ENCODE measurements at regions not wholly inside any gene's neighbourhood (a gene's known extent, or its start where the extent isn't known, plus 50 kb on each side); places are given as distances from the start of the nearest gene placed in this dataset.

GRCh38 chr13:63128716-63129115 lies 1713.1 kb upstream of the PCDH20 start:
- Histone ChIP-seq H2BK5ac (ENCODE audit: insufficient read length, low read length) (no peak overlapping the region), H4K20me1 (ENCODE audit: control insufficient read depth, insufficient read depth, insufficient read length) (no peaks in the 10 kb centered on the region), H4K5ac (ENCODE audit: insufficient read length, low read depth, low read length) (no peak overlapping the region), H3K27me3 (ENCODE audit: insufficient read depth, low read length) (no peaks in the 10 kb centered on the region), H3K14ac (ENCODE audit: insufficient read depth, low read length) (no peak overlapping the region), H3K4ac (ENCODE audit: low read depth, low read length) (no peak overlapping the region), H2AK5ac (ENCODE audit: insufficient read length, low read length) (no peak overlapping the region), H2BK15ac (ENCODE audit: low read depth, low read length) (no peak overlapping the region), H3K4me2 (ENCODE audit: insufficient read depth, insufficient read length, low read length) (no peak overlapping the region), H2BK20ac (ENCODE audit: low read depth, low read length, poor library complexity, severe bottlenecking) (no peak overlapping the region), H3K56ac (ENCODE audit: insufficient read length, low read depth, low read length) (no peak overlapping the region), H3K18ac (ENCODE audit: insufficient read length, low read depth, low read length) (no peak overlapping the region), H2BK120ac (ENCODE audit: low read depth, low read length, poor library complexity, severe bottlenecking) (no peak overlapping the region), H3T11ph (ENCODE audit: low read length) (no peak overlapping the region), H3K23ac (ENCODE audit: insufficient read length, low read depth, low read length) (no peak overlapping the region), H3K79me2 (ENCODE audit: insufficient read depth, low read length) (no peaks in the 10 kb centered on the region), H3K27ac (ENCODE audit: insufficient read length, low read depth, low read length) (no peak overlapping the region), H2AFZ (ENCODE audit: low read length) (no peak overlapping the region), H4K91ac (ENCODE audit: insufficient read length, low read depth, low read length) (no peak overlapping the region), H3K4me1 (ENCODE audit: insufficient read depth, low read length) (peaks cover 2% of the 10 kb centered on the region; the same call in 1 of the 2 replicates), H3K79me1 (ENCODE audit: insufficient read depth, low read depth, low read length, poor library complexity, severe bottlenecking) (no peaks in the 10 kb centered on the region), H4K8ac (replicated peaks; ENCODE audit: insufficient read length, low read depth, low read length) (no peak overlapping the region), H3K9ac (ENCODE audit: extremely low read depth, insufficient read length, low read length) (no peak overlapping the region), H3K9me3 (ENCODE audit: control insufficient read depth, low read depth, low read length) (no peaks in the 10 kb centered on the region), H3K23me2 (ENCODE audit: insufficient read length, low read depth, low read length, poor library complexity, severe bottlenecking) (no peaks in the 10 kb centered on the region), H2BK12ac (ENCODE audit: insufficient read length, low read depth, low read length) (no peak overlapping the region)
- H3K36me3 Mint-ChIP-seq (ENCODE audit: insufficient read depth in 1 of 3, low read depth in 3 of 3): no peaks in the 10 kb centered on the region
- no peak for TF ChIP-seq CTCF (conservative IDR thresholded peaks at IDR 0.05)
- no peak overlapping the region for H3K4me3 Mint-ChIP-seq
- H3K4me1 Mint-ChIP-seq: peaks cover 22 to 31% of the 10 kb centered on the region in 2 experiments
- H3K9me3 Mint-ChIP-seq: no peaks in the 10 kb centered on the region
- no peak overlapping the region for H3K27ac Mint-ChIP-seq
- DNase-seq: no peak
- H3K27me3 Mint-ChIP-seq (ENCODE audit: low read depth): no peaks in the 10 kb centered on the region
- WGBS (ENCODE audit: extremely low coverage, insufficient read length, low lambda C conversion rate): no CpG with 5 or more reads among the region's 2 CpGs
